ENCODE measurements at regions not wholly inside any gene's neighbourhood (a gene's known extent, or its start where the extent isn't known, plus 50 kb on each side); places are given as distances from the start of the nearest gene placed in this dataset.

GRCh38 chr2:41932241-41933045 lies 115.4 kb upstream of the PKDCC start:
- no peak for DNase-seq
- Histone ChIP-seq H3K36me3 (ENCODE audit: control insufficient read depth, insufficient read depth, low read length) (no peaks in the 10 kb centered on the region), H3K27me3 (replicated peaks; ENCODE audit: control insufficient read depth, insufficient read depth, low read length, poor library complexity, severe bottlenecking) (no peaks in the 10 kb centered on the region), H3K27ac (ENCODE audit: insufficient read depth, low read length, poor library complexity, severe bottlenecking) (no peak overlapping the region), H3K4me1 (ENCODE audit: control insufficient read depth, insufficient read depth, low read length, poor library complexity, severe bottlenecking) (no peaks in the 10 kb centered on the region), H3K9me3 (ENCODE audit: control insufficient read depth, low read length) (no peaks in the 10 kb centered on the region), H3K4me3 (ENCODE audit: insufficient read depth, low read depth, low read length, poor library complexity, severe bottlenecking) (no peak overlapping the region)

DNA sequence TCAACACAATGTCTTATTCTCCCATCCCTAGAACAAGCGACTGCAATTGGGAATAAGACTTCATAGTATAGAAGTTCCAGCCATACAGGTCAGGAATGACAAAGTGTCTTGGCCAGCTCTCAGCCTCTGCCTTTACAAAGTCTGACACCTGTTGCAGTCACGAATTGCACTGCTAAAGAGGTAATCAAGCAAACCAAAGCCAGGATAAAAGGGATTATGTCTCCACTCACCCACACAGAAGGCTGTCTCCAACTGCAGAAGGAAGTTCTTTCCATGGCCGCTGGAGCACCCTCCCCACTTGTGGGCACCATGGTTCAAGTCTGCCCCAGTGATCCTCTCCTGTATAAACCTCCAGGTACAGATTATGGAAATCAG lies 114.8 kb upstream of the PKDCC start:
- Histone ChIP-seq H3K9me3 (ENCODE audit: control insufficient read depth, low read length) (no peaks in the 10 kb centered on the region), H3K27ac (ENCODE audit: insufficient read depth, low read length, poor library complexity, severe bottlenecking) (no peak overlapping the region), H3K36me3 (ENCODE audit: control insufficient read depth, insufficient read depth, low read length) (no peaks in the 10 kb centered on the region), H3K4me1 (ENCODE audit: control insufficient read depth, insufficient read depth, low read length, poor library complexity, severe bottlenecking) (no peaks in the 10 kb centered on the region), H3K27me3 (replicated peaks; ENCODE audit: control insufficient read depth, insufficient read depth, low read length, poor library complexity, severe bottlenecking) (no peaks in the 10 kb centered on the region), H3K4me3 (ENCODE audit: insufficient read depth, low read depth, low read length, poor library complexity, severe bottlenecking) (no peak overlapping the region)
- no peak for DNase-seq

- H3K4me1 ChIP-seq (ENCODE audit: control insufficient read depth, insufficient read depth, low read length, poor library complexity, severe bottlenecking): no peaks in the 10 kb centered on the region
- no peak overlapping the region for H3K27ac ChIP-seq (ENCODE audit: insufficient read depth, low read length, poor library complexity, severe bottlenecking)
- H3K9me3 ChIP-seq (ENCODE audit: control insufficient read depth, low read length): no peaks in the 10 kb centered on the region
- no peaks in the 10 kb centered on the region for H3K36me3 ChIP-seq (ENCODE audit: control insufficient read depth, insufficient read depth, low read length)
- no peak overlapping the region for H3K4me3 ChIP-seq (ENCODE audit: insufficient read depth, low read depth, low read length, poor library complexity, severe bottlenecking)
- DNase-seq: no peak
- peaks cover 3% of the 10 kb centered on the region for H3K27me3 ChIP-seq (replicated peaks; ENCODE audit: control insufficient read depth, insufficient read depth, low read length, poor library complexity, severe bottlenecking)
Observed at GRCh38 chr2:41933585-41934320, 114.1 kb upstream of the PKDCC start.

DNA sequence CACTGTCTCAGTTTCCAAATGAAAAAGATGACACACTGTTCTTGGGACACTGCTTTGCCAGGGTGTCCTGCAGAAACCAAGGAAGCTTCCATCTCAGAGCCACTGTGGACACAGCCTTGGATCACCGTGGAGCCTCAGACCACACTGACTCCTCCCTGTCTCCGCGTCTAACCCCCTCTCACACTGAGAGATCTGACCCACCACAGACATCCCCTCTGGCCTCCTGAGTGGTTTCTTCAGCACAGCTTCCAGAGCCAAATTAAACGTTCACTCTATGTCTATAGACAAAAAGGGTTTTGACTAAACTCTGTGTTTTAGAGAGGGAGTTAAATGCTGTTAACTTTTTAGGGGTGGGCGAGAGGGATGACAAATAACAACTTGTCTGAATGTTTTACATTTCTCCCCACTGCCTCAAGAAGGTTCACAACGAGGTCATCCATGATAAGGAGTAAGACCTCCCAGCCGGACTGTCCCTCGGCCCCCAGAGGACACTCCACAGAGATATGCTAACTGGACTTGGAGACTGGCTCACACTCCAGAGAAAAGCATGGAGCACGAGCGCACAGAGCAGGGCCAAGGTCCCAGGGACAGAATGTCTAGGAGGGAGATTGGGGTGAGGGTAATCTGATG lies 113.4 kb upstream of the PKDCC start:
- Histone ChIP-seq H3K9me3 (ENCODE audit: control insufficient read depth, low read length) (no peaks in the 10 kb centered on the region), H3K27me3 (replicated peaks; ENCODE audit: control insufficient read depth, insufficient read depth, low read length, poor library complexity, severe bottlenecking) (peaks cover 3% of the 10 kb centered on the region), H3K4me1 (ENCODE audit: control insufficient read depth, insufficient read depth, low read length, poor library complexity, severe bottlenecking) (no peaks in the 10 kb centered on the region), H3K27ac (ENCODE audit: insufficient read depth, low read length, poor library complexity, severe bottlenecking) (no peak overlapping the region), H3K36me3 (ENCODE audit: control insufficient read depth, insufficient read depth, low read length) (no peaks in the 10 kb centered on the region), H3K4me3 (ENCODE audit: insufficient read depth, low read depth, low read length, poor library complexity, severe bottlenecking) (no peak overlapping the region)
- no peak for DNase-seq

- Histone ChIP-seq H3K27ac (ENCODE audit: insufficient read depth, low read length, poor library complexity, severe bottlenecking) (no peak overlapping the region), H3K9me3 (ENCODE audit: control insufficient read depth, low read length) (no peaks in the 10 kb centered on the region), H3K36me3 (ENCODE audit: control insufficient read depth, insufficient read depth, low read length) (no peaks in the 10 kb centered on the region), H3K4me3 (ENCODE audit: insufficient read depth, low read depth, low read length, poor library complexity, severe bottlenecking) (no peak overlapping the region), H3K4me1 (ENCODE audit: control insufficient read depth, insufficient read depth, low read length, poor library complexity, severe bottlenecking) (no peaks in the 10 kb centered on the region), H3K27me3 (replicated peaks; ENCODE audit: control insufficient read depth, insufficient read depth, low read length, poor library complexity, severe bottlenecking) (peaks cover 3% of the 10 kb centered on the region)
- DNase-seq: no peak
Observed at GRCh38 chr2:41935002-41935401, 112.8 kb upstream of the PKDCC start.

DNA sequence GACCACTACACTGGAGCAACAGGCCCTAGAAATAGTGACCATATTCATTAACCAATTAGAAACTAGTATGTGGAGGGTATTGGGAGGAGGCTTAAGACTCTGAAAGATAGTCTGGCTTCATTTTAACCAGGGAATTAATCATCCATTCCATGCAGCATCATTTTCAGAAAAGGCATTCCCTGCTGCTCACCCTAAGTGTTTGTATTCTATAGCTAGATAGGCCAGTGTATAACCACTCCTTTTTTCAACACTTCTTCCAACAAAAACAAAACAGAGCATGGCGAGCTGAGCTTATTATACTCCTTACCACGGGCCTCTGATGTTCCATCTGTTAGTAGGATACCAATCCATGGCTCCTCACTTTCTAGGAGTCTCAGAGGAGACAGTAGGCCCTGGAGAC lies 112.0 kb upstream of the PKDCC start:
- H3K4me1 ChIP-seq (ENCODE audit: control insufficient read depth, insufficient read depth, low read length, poor library complexity, severe bottlenecking): no peaks in the 10 kb centered on the region
- peaks cover 3% of the 10 kb centered on the region for H3K27me3 ChIP-seq (replicated peaks; ENCODE audit: control insufficient read depth, insufficient read depth, low read length, poor library complexity, severe bottlenecking)
- no peaks in the 10 kb centered on the region for H3K9me3 ChIP-seq (ENCODE audit: control insufficient read depth, low read length)
- DNase-seq: no peak
- no peaks in the 10 kb centered on the region for H3K36me3 ChIP-seq (ENCODE audit: control insufficient read depth, insufficient read depth, low read length)
- no peak overlapping the region for H3K27ac ChIP-seq (ENCODE audit: insufficient read depth, low read length, poor library complexity, severe bottlenecking)
- no peak overlapping the region for H3K4me3 ChIP-seq (ENCODE audit: insufficient read depth, low read depth, low read length, poor library complexity, severe bottlenecking)

GRCh38 chr2:41936771-41937463 lies 110.9 kb upstream of the PKDCC start:
- no peaks in the 10 kb centered on the region for H3K9me3 ChIP-seq (ENCODE audit: control insufficient read depth, low read length)
- H3K27ac ChIP-seq (ENCODE audit: insufficient read depth, low read length, poor library complexity, severe bottlenecking): no peak overlapping the region
- DNase-seq: no peak
- H3K27me3 ChIP-seq (replicated peaks; ENCODE audit: control insufficient read depth, insufficient read depth, low read length, poor library complexity, severe bottlenecking): peaks cover 3% of the 10 kb centered on the region
- H3K36me3 ChIP-seq (ENCODE audit: control insufficient read depth, insufficient read depth, low read length): no peaks in the 10 kb centered on the region
- H3K4me3 ChIP-seq (ENCODE audit: insufficient read depth, low read depth, low read length, poor library complexity, severe bottlenecking): no peak overlapping the region
- no peaks in the 10 kb centered on the region for H3K4me1 ChIP-seq (ENCODE audit: control insufficient read depth, insufficient read depth, low read length, poor library complexity, severe bottlenecking)

GRCh38 chr2:41937464-41937906 lies 110.3 kb upstream of the PKDCC start:
- Histone ChIP-seq H3K4me3 (ENCODE audit: insufficient read depth, low read depth, low read length, poor library complexity, severe bottlenecking) (no peak overlapping the region), H3K27me3 (replicated peaks; ENCODE audit: control insufficient read depth, insufficient read depth, low read length, poor library complexity, severe bottlenecking) (peaks cover 3% of the 10 kb centered on the region), H3K27ac (ENCODE audit: insufficient read depth, low read length, poor library complexity, severe bottlenecking) (no peak overlapping the region), H3K9me3 (ENCODE audit: control insufficient read depth, low read length) (no peaks in the 10 kb centered on the region), H3K4me1 (ENCODE audit: control insufficient read depth, insufficient read depth, low read length, poor library complexity, severe bottlenecking) (no peaks in the 10 kb centered on the region), H3K36me3 (ENCODE audit: control insufficient read depth, insufficient read depth, low read length) (no peaks in the 10 kb centered on the region)
- DNase-seq: no peak

GRCh38 chr2:41937921-41938708 lies 109.7 kb upstream of the PKDCC start:
- Histone ChIP-seq H3K4me1 (ENCODE audit: control insufficient read depth, insufficient read depth, low read length, poor library complexity, severe bottlenecking) (no peaks in the 10 kb centered on the region), H3K27ac (ENCODE audit: insufficient read depth, low read length, poor library complexity, severe bottlenecking) (no peak overlapping the region), H3K36me3 (ENCODE audit: control insufficient read depth, insufficient read depth, low read length) (no peaks in the 10 kb centered on the region), H3K9me3 (ENCODE audit: control insufficient read depth, low read length) (no peaks in the 10 kb centered on the region), H3K27me3 (replicated peaks; ENCODE audit: control insufficient read depth, insufficient read depth, low read length, poor library complexity, severe bottlenecking) (peaks cover 3% of the 10 kb centered on the region), H3K4me3 (ENCODE audit: insufficient read depth, low read depth, low read length, poor library complexity, severe bottlenecking) (no peak overlapping the region)
- DNase-seq: no peak

Measured in effector memory CD4-positive, alpha-beta T cell (primary cell).